NCI-H2081 treated with DMSO at 0.1 percent for 48 hours (cell line): ENCODE measurements at regions not wholly inside any gene's neighbourhood (a gene's known extent, or its start where the extent isn't known, plus 50 kb on each side); places are given as distances from the start of the nearest gene placed in this dataset.
"Not testable (repeated sequence)": the region's sequence is repeated elsewhere in the genome, so short reads cannot be mapped to it uniquely, and the experiment has no call there.

Experiments
- DNase-seq: peaks from one replicate; lab custom pipeline; 2025; lab: John Stamatoyannopoulos, UW

- DNase-seq, result no peak
These were observed 251.7 kb upstream of the TMEM132C start for GRCh38 chr12:128015276-128015675.

GRCh38 chr12:128018067-128018466 is 248.9 kb upstream of the TMEM132C start:
- DNase-seq, result no peak

- DNase-seq, result no peak
These were observed 246.9 kb upstream of the TMEM132C start for GRCh38 chr12:128019996-128020544.

GRCh38 chr12:128021561-128021960 is 245.4 kb upstream of the TMEM132C start:
- no peak for DNase-seq

GRCh38 chr12:128025589-128026245 is 241.3 kb upstream of the TMEM132C start:
- DNase-seq, result no peak

- no peak for DNase-seq
These were observed 240.0 kb upstream of the TMEM132C start for GRCh38 chr12:128026696-128027574.

- no peak for DNase-seq
These were observed 233.5 kb upstream of the TMEM132C start for GRCh38 chr12:128033473-128033872.

GRCh38 chr12:128040971-128041370 is 226.0 kb upstream of the TMEM132C start:
- DNase-seq, result no peak

GRCh38 chr12:128042283-128042682 is 224.7 kb upstream of the TMEM132C start:
- not testable (repeated sequence) for DNase-seq

GRCh38 chr12:128042825-128043224 is 224.1 kb upstream of the TMEM132C start:
- no peak for DNase-seq

- no peak for DNase-seq
These were observed 223.7 kb upstream of the TMEM132C start for GRCh38 chr12:128043317-128043716.

GRCh38 chr12:128047266-128048060 is 219.5 kb upstream of the TMEM132C start:
- DNase-seq, result no peak

- DNase-seq, result no peak
These were observed 214.6 kb upstream of the TMEM132C start for GRCh38 chr12:128052331-128052730.

- DNase-seq, result no peak
These were observed 214.2 kb upstream of the TMEM132C start for GRCh38 chr12:128052777-128053176.

- DNase-seq, result no peak
These were observed 211.4 kb upstream of the TMEM132C start for GRCh38 chr12:128055567-128055966.

GRCh38 chr12:128056136-128056801 is 210.7 kb upstream of the TMEM132C start:
- DNase-seq, result no peak

- no peak for DNase-seq
These were observed 209.4 kb upstream of the TMEM132C start for GRCh38 chr12:128057586-128057985.

- no peak for DNase-seq
These were observed 207.2 kb upstream of the TMEM132C start for GRCh38 chr12:128059621-128060370.

GRCh38 chr12:128068211-128068610 is 198.8 kb upstream of the TMEM132C start:
- no peak for DNase-seq

GRCh38 chr12:128069359-128069997 is 197.5 kb upstream of the TMEM132C start:
- DNase-seq, result no peak
